Heart left ventricle (tissue), 13 donors: ENCODE measurements at regions not wholly inside any gene's neighbourhood (a gene's known extent, or its start where the extent isn't known, plus 50 kb on each side); places are given as distances from the start of the nearest gene placed in this dataset.

ENCODE experiments used
- POLR2A ChIP-seq, 2 donors: fragments of 450-650 bp; IDR thresholded peaks; one replicate each; pipeline ENCODE4 v1.6.1; 2017; ENCODE audit warnings: antibody characterized with exemption in 2 of 2, mild to moderate bottlenecking in 2 of 2, moderate library complexity in 2 of 2
- TF ChIP-seq, protein P1 (sequence below), 12 donors: fragments of 200-600 bp; sonication (generic) in 4 of 12; IDR thresholded peaks; one replicate each; pipeline versions ENCODE4 v1.5.0 to v1.8.0; 2018 to 2022; ENCODE audit warnings: antibody characterized with exemption in 12 of 12, mild to moderate bottlenecking in 5 of 12
- donor health status: ischemic (EF 13 %, LVEDD 7.1; RV severe dilation, severe dysfunction).
- donor health status: DM: no; HTN: yes; CAD: no.
- donor health status: DM: no; HTN: no; CAD: no.
- donor health status: ischemic (EF 25% LVEDD 6.9; RV normal size, moderate dysfunction).
- donor health status: ischemic (EF 25% LVEDD 5.7; RV mildly dilated, moderate dysfunction).
- donor health status: ischemic (EF 35%, LVEDD 5.7; RV mildly dilated, moderate dysfunction).
- donor health status: nonischemic (EF 11% LVEDD 7.7; RV severe dilation, severe dysfunction).
- donor health status: DM: yes; HTN: yes; CAD: no.
- donor health status: PGD.
- donor health status: ischemic (EF 29% LVEDD 5.4; RV normal size, mild dysfunction).
- donor health status: nonischemic (EF 23%, LVEDD 6.1; RV moderate dilation, normal function).

DNA sequence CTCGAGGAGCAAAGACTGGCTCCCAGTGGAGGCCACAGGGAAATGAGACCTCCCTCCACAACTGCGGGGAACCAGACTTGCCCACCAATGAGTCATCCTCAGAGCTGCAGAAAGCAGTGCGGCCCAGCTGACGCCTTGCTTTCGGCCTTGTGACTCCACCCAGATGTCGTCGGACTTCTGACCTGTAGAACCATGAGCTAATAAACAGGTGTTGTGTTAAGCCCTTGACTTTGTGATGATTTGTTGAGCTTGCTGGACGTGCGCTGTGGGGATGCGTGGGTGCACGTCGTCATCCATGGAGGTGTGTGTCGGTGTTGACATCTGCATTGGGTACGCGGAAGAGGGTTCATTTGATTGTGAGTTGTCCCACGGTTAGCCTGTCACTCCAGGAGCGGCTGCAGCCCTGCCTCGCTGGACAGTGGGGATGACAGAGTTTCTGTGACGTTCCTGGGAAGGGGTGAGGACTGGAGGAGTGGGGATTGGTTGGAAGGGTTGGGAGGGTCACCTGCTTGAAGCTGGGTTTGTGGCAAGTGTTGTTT, 154.1 kb downstream of the SH3BP4 start:
- TF ChIP-seq, protein P1, sequence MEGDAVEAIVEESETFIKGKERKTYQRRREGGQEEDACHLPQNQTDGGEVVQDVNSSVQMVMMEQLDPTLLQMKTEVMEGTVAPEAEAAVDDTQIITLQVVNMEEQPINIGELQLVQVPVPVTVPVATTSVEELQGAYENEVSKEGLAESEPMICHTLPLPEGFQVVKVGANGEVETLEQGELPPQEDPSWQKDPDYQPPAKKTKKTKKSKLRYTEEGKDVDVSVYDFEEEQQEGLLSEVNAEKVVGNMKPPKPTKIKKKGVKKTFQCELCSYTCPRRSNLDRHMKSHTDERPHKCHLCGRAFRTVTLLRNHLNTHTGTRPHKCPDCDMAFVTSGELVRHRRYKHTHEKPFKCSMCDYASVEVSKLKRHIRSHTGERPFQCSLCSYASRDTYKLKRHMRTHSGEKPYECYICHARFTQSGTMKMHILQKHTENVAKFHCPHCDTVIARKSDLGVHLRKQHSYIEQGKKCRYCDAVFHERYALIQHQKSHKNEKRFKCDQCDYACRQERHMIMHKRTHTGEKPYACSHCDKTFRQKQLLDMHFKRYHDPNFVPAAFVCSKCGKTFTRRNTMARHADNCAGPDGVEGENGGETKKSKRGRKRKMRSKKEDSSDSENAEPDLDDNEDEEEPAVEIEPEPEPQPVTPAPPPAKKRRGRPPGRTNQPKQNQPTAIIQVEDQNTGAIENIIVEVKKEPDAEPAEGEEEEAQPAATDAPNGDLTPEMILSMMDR (IDR thresholded peaks at IDR 0.05), result no peak
- no peak for TF ChIP-seq POLR2A (IDR thresholded peaks at IDR 0.05)
